ENCODE measurements at regions not wholly inside any gene's neighbourhood (a gene's known extent, or its start where the extent isn't known, plus 50 kb on each side); places are given as distances from the start of the nearest gene placed in this dataset.

- no peak for TF ChIP-seq ZEB2 (tag by site-specific recombination; IDR thresholded peaks at IDR 0.05)
- TF ChIP-seq, protein P1, sequence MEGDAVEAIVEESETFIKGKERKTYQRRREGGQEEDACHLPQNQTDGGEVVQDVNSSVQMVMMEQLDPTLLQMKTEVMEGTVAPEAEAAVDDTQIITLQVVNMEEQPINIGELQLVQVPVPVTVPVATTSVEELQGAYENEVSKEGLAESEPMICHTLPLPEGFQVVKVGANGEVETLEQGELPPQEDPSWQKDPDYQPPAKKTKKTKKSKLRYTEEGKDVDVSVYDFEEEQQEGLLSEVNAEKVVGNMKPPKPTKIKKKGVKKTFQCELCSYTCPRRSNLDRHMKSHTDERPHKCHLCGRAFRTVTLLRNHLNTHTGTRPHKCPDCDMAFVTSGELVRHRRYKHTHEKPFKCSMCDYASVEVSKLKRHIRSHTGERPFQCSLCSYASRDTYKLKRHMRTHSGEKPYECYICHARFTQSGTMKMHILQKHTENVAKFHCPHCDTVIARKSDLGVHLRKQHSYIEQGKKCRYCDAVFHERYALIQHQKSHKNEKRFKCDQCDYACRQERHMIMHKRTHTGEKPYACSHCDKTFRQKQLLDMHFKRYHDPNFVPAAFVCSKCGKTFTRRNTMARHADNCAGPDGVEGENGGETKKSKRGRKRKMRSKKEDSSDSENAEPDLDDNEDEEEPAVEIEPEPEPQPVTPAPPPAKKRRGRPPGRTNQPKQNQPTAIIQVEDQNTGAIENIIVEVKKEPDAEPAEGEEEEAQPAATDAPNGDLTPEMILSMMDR (tag by site-specific recombination; IDR thresholded peaks at IDR 0.05): no peak
- no peak for TF ChIP-seq ZBTB1 (tag by site-specific recombination; IDR thresholded peaks at IDR 0.05)
These were observed 153.8 kb upstream of the SERP2 start for GRCh38 chr13:44219577-44220548.
